ENCODE measurements at regions not wholly inside any gene's neighbourhood (a gene's known extent, or its start where the extent isn't known, plus 50 kb on each side); places are given as distances from the start of the nearest gene placed in this dataset.

GRCh38 chr13:44685641-44686040 is 109.5 kb upstream of the TSC22D1 start:
- no peak overlapping the region for H2AFZ ChIP-seq (ENCODE audit: low read length)
- no peak overlapping the region for H3K23ac ChIP-seq (ENCODE audit: insufficient read length)
- H3K18ac ChIP-seq (ENCODE audit: extremely low read depth, low read length) = no peak overlapping the region
- H3K56ac ChIP-seq (replicated peaks; ENCODE audit: insufficient read length, low read depth, low read length) = no peak overlapping the region
- no peak overlapping the region for H3K4me3 ChIP-seq (ENCODE audit: extremely low read depth in 1 of 4, insufficient read depth in 2 of 4, low read depth in 3 of 4, low read length in 4 of 4)
- no peak overlapping the region for H4K91ac ChIP-seq (replicated peaks; ENCODE audit: insufficient read length, low read length)
- no peak overlapping the region for H3K9ac ChIP-seq (replicated peaks in 1 of 4; ENCODE audit: extremely low read depth in 1 of 4, low read depth in 3 of 4, low read length in 3 of 4)
- no peaks in the 10 kb centered on the region for H3K4me1 ChIP-seq (replicated peaks in 1 of 4; ENCODE audit: control insufficient read depth in 3 of 4, insufficient read depth in 4 of 4, low read length in 3 of 4)
- no peak overlapping the region for H2BK120ac ChIP-seq (replicated peaks; ENCODE audit: low read depth, low read length)
- 78% methylated on average over 3 of the region's 3 CpGs; no CpG with 5 or more reads in 1 of the 2 experiments for whole genome bisulfite sequencing, 2 experiments (ENCODE audit: extremely low coverage in 1 of 2, insufficient coverage in 1 of 2, insufficient read length in 1 of 2, insufficient replicate concordance in 2 of 2, low coverage in 1 of 2, low lambda C conversion rate in 2 of 2, missing lambda C conversion rate in 1 of 2)
- no peaks in the 10 kb centered on the region for H3K79me1 ChIP-seq (ENCODE audit: low read depth, low read length)
- no peak overlapping the region for H3K14ac ChIP-seq (ENCODE audit: insufficient read length)
- no peak for DNase-seq (ENCODE audit: low read depth in 1 of 2, low spot score in 2 of 2)
- no peak overlapping the region for H4K8ac ChIP-seq (ENCODE audit: extremely low read depth, insufficient read depth, low read length)
- H2BK20ac ChIP-seq (ENCODE audit: low read length) = no peak overlapping the region
- no peak overlapping the region for H2AK5ac ChIP-seq (ENCODE audit: low read depth, low read length)
- peaks cover 6 to 17% of the 10 kb centered on the region in 2 experiments; a peak in 1 of 4 replicates for H3K9me3 ChIP-seq (ENCODE audit: insufficient read depth in 2 of 2, low read depth in 1 of 2, low read length in 1 of 2)
- no peak overlapping the region for H3K27ac ChIP-seq (ENCODE audit: low read depth, low read length)
- ChIA-PET POLR2A (ENCODE audit: partially characterized antibody) (no interaction called here), CTCF (ENCODE audit: partially characterized antibody) (interaction anchor here (1.1 to 1.3 kb wide), 2 partner anchors 17 to 37 kb away, joined by 3 to 4 read pairs; no protein-coding TSS in a partner anchor)
- no peak overlapping the region for H3K4me2 ChIP-seq (ENCODE audit: insufficient read depth in 1 of 2, low read depth in 2 of 2, low read length in 2 of 2)
- no peaks in the 10 kb centered on the region for H3K27me3 ChIP-seq (replicated peaks in 1 of 4; ENCODE audit: control insufficient read depth in 3 of 4, extremely low read depth in 1 of 4, insufficient read depth in 3 of 4, low read length in 3 of 4)
- no peaks in the 10 kb centered on the region for H3K79me2 ChIP-seq (ENCODE audit: control insufficient read depth in 1 of 2, insufficient read depth in 2 of 2, low read length in 2 of 2)
- no peak overlapping the region for H2BK15ac ChIP-seq (ENCODE audit: low read length)
- FAIRE-seq = no peak
- no peaks in the 10 kb centered on the region for H4K20me1 ChIP-seq (replicated peaks in 1 of 2; ENCODE audit: control insufficient read depth in 1 of 2, insufficient read depth in 2 of 2, low read length in 2 of 2)
- H2BK12ac ChIP-seq (ENCODE audit: low read depth, low read length) = no peak overlapping the region
- no peak overlapping the region for H3K4ac ChIP-seq (replicated peaks; ENCODE audit: insufficient read length, low read depth, low read length)
- no peak overlapping the region for H4K5ac ChIP-seq (ENCODE audit: insufficient read length, low read depth, low read length)
- H2BK5ac ChIP-seq (ENCODE audit: low read depth, low read length) = no peak overlapping the region
- 0 out of 2 replicates have a peak, but pooled peaks cover 3% of the 10 kb centered on the region for H3K23me2 ChIP-seq (ENCODE audit: low read depth, low read length)
- no peaks in the 10 kb centered on the region for H3K36me3 ChIP-seq (ENCODE audit: control insufficient read depth in 2 of 4, insufficient read depth in 4 of 4, low read length in 3 of 4)
- no peak for TF ChIP-seq CHD7 (IDR thresholded peaks at IDR 0.05; ENCODE audit: insufficient replicate concordance, low read length)
